ENCODE measurements at regions not wholly inside any gene's neighbourhood (a gene's known extent, or its start where the extent isn't known, plus 50 kb on each side); places are given as distances from the start of the nearest gene placed in this dataset.

GRCh38 chr2:6657855-6658254 lies 207.9 kb downstream of the CMPK2 start:
- Histone ChIP-seq H3K4me1 (no peaks in the 10 kb centered on the region), H3K27me3 (no peaks in the 10 kb centered on the region), H3K27ac (no peak overlapping the region), H3K9me3 (no peaks in the 10 kb centered on the region), H3K4me3 (no peak overlapping the region), H3K36me3 (no peaks in the 10 kb centered on the region)
- DNase-seq (ENCODE audit: low spot score in 2 of 2) = no peak
- WGBS = 64% methylated on average over 5 of the region's 5 CpGs
- TF ChIP-seq POLR2AphosphoS5 (IDR thresholded peaks at IDR 0.05) (no peak), EP300 (IDR thresholded peaks at IDR 0.05) (no peak), POLR2A (IDR thresholded peaks at IDR 0.05) (no peak)
- TF ChIP-seq, protein P1, sequence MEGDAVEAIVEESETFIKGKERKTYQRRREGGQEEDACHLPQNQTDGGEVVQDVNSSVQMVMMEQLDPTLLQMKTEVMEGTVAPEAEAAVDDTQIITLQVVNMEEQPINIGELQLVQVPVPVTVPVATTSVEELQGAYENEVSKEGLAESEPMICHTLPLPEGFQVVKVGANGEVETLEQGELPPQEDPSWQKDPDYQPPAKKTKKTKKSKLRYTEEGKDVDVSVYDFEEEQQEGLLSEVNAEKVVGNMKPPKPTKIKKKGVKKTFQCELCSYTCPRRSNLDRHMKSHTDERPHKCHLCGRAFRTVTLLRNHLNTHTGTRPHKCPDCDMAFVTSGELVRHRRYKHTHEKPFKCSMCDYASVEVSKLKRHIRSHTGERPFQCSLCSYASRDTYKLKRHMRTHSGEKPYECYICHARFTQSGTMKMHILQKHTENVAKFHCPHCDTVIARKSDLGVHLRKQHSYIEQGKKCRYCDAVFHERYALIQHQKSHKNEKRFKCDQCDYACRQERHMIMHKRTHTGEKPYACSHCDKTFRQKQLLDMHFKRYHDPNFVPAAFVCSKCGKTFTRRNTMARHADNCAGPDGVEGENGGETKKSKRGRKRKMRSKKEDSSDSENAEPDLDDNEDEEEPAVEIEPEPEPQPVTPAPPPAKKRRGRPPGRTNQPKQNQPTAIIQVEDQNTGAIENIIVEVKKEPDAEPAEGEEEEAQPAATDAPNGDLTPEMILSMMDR (IDR thresholded peaks at IDR 0.05) = no peak

GRCh38 chr2:6664332-6665061 lies 201.2 kb downstream of the CMPK2 start:
- Histone ChIP-seq H3K27me3 (no peaks in the 10 kb centered on the region), H3K4me1 (no peaks in the 10 kb centered on the region), H3K4me3 (no peak overlapping the region), H3K9me3 (no peaks in the 10 kb centered on the region), H3K27ac (no peak overlapping the region), H3K36me3 (no peaks in the 10 kb centered on the region)
- DNase-seq (ENCODE audit: low spot score in 2 of 2) = no peak
- WGBS = 62% methylated on average over 7 of the region's 7 CpGs
- TF ChIP-seq EP300 (IDR thresholded peaks at IDR 0.05) (no peak), POLR2A (IDR thresholded peaks at IDR 0.05) (no peak), POLR2AphosphoS5 (IDR thresholded peaks at IDR 0.05) (no peak)
- TF ChIP-seq, protein P1 (IDR thresholded peaks at IDR 0.05) = no peak

DNA sequence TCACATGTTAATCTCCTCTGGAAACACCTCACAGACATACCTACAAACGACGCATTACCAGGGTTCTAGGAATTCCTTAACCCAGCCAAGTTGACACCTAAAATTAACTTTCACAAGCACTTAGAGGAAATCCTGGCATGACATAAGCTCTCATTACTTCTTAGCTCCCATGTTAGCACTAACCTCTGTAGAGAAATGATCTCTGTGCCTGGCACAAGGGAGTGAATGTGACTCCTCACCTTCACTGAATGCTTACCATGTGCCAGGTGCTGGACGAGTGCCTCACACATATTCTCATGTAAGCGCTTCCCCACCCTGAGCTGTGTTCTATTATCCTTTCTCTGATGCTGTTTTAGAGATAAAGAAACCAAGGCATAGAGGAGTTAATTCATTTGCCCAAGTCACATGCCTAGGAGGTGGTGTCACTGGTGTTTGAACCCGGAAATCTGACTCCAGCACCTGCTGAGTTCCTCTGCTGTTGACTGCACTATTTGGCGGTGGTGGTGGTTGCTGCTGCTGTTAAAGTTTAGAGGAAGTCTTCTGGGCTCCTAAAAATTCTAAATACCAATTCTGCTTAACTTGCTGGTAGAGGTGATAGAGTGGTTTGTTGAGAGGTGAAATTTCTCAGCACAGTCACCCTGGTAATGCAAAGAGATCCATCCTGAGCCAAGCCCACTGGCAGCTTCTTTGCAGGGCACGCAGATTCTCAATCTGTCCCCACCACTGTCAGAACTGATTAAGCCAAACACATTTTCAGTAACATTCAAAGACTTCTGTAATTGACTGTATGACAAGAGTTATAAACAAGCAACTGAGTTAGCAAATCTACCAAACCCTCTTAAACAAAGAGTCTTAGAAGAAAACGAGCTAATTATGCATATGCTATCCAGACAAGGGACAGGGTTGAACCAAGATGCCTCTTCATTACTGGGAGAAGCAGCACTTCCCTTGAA lies 200.3 kb downstream of the CMPK2 start:
- no peaks in the 10 kb centered on the region for H3K4me1 ChIP-seq
- no peak for DNase-seq (ENCODE audit: low spot score in 2 of 2)
- TF ChIP-seq EP300 (IDR thresholded peaks at IDR 0.05) (no peak), POLR2AphosphoS5 (IDR thresholded peaks at IDR 0.05) (no peak), POLR2A (IDR thresholded peaks at IDR 0.05) (no peak)
- TF ChIP-seq, protein P1 (IDR thresholded peaks at IDR 0.05) = no peak
- no peaks in the 10 kb centered on the region for H3K27me3 ChIP-seq
- H3K36me3 ChIP-seq = no peaks in the 10 kb centered on the region
- no peaks in the 10 kb centered on the region for H3K9me3 ChIP-seq
- no peak overlapping the region for H3K4me3 ChIP-seq
- WGBS = 70% methylated on average over 8 of the region's 8 CpGs
- H3K27ac ChIP-seq = no peak overlapping the region

DNA sequence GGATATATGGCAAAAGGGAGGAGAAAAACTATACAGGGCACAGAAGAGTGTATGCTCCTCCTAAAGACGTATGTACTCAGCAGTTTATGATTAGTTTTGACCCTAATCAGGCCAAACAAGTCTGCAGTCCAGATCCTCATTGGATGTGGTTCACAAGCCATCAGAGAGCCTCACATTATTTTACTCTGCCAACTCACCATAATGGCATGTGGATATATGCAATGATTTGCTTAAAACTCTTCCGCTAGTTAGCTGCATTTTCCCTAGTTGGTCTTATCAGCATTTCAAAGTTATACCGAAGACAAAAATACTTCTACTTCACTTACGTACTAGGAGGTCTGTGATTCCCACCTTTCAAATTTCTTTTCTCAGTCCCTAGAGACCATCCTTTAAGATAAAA lies 198.4 kb downstream of the CMPK2 start:
- Histone ChIP-seq H3K27me3 (no peaks in the 10 kb centered on the region), H3K9me3 (no peaks in the 10 kb centered on the region), H3K4me3 (no peak overlapping the region), H3K4me1 (no peaks in the 10 kb centered on the region), H3K27ac (no peak overlapping the region), H3K36me3 (no peaks in the 10 kb centered on the region)
- DNase-seq (ENCODE audit: low spot score in 2 of 2) = no peak
- 89% methylated on average over 4 of the region's 4 CpGs for WGBS
- TF ChIP-seq EP300 (IDR thresholded peaks at IDR 0.05) (no peak), POLR2AphosphoS5 (IDR thresholded peaks at IDR 0.05) (no peak), POLR2A (IDR thresholded peaks at IDR 0.05) (no peak)
- TF ChIP-seq, protein P1 (IDR thresholded peaks at IDR 0.05) = no peak

DNA sequence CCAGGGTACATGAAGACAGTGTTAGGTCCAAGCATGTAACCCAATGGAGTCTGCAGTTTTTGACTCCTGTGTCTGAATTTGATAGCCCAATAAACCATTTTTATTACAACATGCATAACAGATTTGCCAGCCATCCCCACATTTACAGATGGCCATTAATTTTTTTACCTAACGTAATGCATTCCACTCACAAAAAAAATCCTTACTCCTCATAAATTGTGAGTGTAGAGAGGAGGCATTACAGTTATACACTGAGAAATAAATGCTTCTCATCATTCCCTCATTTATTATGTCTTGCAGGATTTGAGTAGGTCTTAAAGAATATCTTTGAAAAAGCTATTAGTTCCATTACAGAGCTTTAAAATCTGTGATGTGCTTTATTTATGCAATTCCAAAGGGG lies 193.8 kb downstream of the CMPK2 start:
- H3K4me3 ChIP-seq = no peak overlapping the region
- no peaks in the 10 kb centered on the region for H3K9me3 ChIP-seq
- 71% methylated on average over 1 of the region's 1 CpG for WGBS
- no peak for DNase-seq (ENCODE audit: low spot score in 2 of 2)
- H3K36me3 ChIP-seq = no peaks in the 10 kb centered on the region
- H3K27me3 ChIP-seq = no peaks in the 10 kb centered on the region
- TF ChIP-seq, protein P1 (IDR thresholded peaks at IDR 0.05) = no peak
- TF ChIP-seq POLR2AphosphoS5 (IDR thresholded peaks at IDR 0.05) (no peak), POLR2A (IDR thresholded peaks at IDR 0.05) (no peak), EP300 (IDR thresholded peaks at IDR 0.05) (no peak)
- H3K27ac ChIP-seq = no peak overlapping the region
- H3K4me1 ChIP-seq = no peaks in the 10 kb centered on the region
